ENCODE measurements at regions not wholly inside any gene's neighbourhood (a gene's known extent, or its start where the extent isn't known, plus 50 kb on each side); places are given as distances from the start of the nearest gene placed in this dataset.

DNA sequence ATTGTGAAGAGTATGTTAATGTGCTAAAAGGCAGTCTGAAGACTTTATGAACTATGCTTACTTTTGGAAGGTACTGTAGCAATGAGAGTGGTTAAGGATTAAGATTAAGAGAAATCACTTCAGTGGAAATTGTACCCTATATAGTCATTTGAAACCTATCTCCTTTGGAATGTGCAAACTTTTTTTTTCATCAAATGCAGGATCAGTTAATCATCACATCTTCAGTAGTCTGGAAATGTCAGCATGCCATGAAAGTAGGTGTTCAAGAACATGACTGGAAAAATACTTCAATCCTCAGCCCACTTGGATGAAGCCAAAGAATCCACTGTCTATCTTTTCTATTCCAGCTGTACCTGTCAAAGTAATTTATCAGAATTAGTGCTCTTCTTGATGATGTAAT, 157.8 kb upstream of the TMEM161B start:
- POLR2A ChIA-PET = no interaction called here
- ATAC-seq = no peak
- Histone ChIP-seq H3K36me3 (replicated peaks in 1 of 2; ENCODE audit: control insufficient read depth in 1 of 2, insufficient read depth in 2 of 2, low read length in 2 of 2) (no peaks in the 10 kb centered on the region), H2AFZ (ENCODE audit: low read length) (no peak overlapping the region), H3K27me3 (ENCODE audit: control insufficient read depth in 1 of 2, insufficient read depth in 2 of 2, low read length in 2 of 2) (no peaks in the 10 kb centered on the region), H3K9me3 (ENCODE audit: low read length) (no peaks in the 10 kb centered on the region), H4K20me1 (ENCODE audit: insufficient read depth, low read length) (no peaks in the 10 kb centered on the region), H3K4me3 (replicated peaks in 1 of 3; ENCODE audit: insufficient read depth in 1 of 3, low read depth in 2 of 3, low read length in 3 of 3) (no peak overlapping the region), H3K27ac (ENCODE audit: extremely low read length, insufficient read depth, low read length) (no peak overlapping the region), H3K4me1 (ENCODE audit: insufficient read depth, low read length) (no peaks in the 10 kb centered on the region), H3K4me2 (ENCODE audit: low read depth, low read length) (no peak overlapping the region), H3K9ac (ENCODE audit: insufficient read depth, low read depth, low read length) (no peak overlapping the region), H3K79me2 (ENCODE audit: insufficient read depth, low read length) (no peaks in the 10 kb centered on the region)
- in situ Hi-C loops (cut with HindIII; ENCODE audit: extremely low pct_ligation_motif_present, low pct_unique_long_range_greater_than_20kb) = no loop called here
- no peak for DNase-seq (ENCODE audit: low spot score)
- TF ChIP-seq RXRB (CRISPR knock-in tag; IDR thresholded peaks at IDR 0.05; ENCODE audit: borderline replicate concordance) (no peak), HMG20B (CRISPR knock-in tag; conservative IDR thresholded peaks at IDR 0.05) (no peak), SP4 (CRISPR knock-in tag; IDR thresholded peaks at IDR 0.05) (no peak), ZNF562 (CRISPR knock-in tag; IDR thresholded peaks at IDR 0.05; ENCODE audit: borderline replicate concordance) (no peak), SSRP1 (CRISPR knock-in tag; IDR thresholded peaks at IDR 0.05) (no peak), TBL1XR1 (IDR thresholded peaks at IDR 0.05; ENCODE audit: borderline replicate concordance, low read length, partially characterized antibody) (no peak), KMT2B (CRISPR knock-in tag; IDR thresholded peaks at IDR 0.05) (no peak), ZNF720 (CRISPR knock-in tag; IDR thresholded peaks at IDR 0.05) (no peak), HOXA9 (CRISPR knock-in tag; IDR thresholded peaks at IDR 0.05; ENCODE audit: borderline replicate concordance) (no peak), U2AF1 (optimal IDR thresholded peaks at IDR 0.05; ENCODE audit: low read depth, low read length) (no peak), NFIC (IDR thresholded peaks at IDR 0.05; ENCODE audit: low read length) (no peak), ZNF550 (CRISPR knock-in tag; IDR thresholded peaks at IDR 0.05; ENCODE audit: borderline replicate concordance) (no peak), ZNF773 (CRISPR knock-in tag; IDR thresholded peaks at IDR 0.05; ENCODE audit: borderline replicate concordance) (no peak), MAFG (CRISPR knock-in tag; IDR thresholded peaks at IDR 0.05) (no peak), ZNF44 (CRISPR knock-in tag; IDR thresholded peaks at IDR 0.05) (no peak)
- TF ChIP-seq, protein P1, sequence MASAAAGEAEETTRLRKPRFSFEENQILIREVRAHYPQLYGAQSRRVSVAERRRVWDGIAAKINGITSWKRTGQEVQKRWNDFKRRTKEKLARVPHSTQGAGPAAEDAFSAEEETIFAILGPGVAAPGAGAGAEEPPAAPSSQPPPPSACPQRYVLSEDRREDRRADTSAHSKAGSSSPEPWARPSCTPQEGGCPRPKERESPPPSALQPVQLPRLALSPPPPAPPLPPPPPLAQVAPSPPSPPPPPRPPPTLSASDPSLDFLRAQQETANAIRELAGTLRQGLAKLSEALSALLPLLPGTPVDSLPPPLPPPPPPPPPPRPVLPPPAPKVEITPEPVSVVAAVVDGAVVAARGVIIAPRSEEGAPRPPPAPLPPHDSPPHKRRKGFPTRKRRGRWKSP (CRISPR knock-in tag; IDR thresholded peaks at IDR 0.05) = no peak
- TF ChIP-seq, protein P2, sequence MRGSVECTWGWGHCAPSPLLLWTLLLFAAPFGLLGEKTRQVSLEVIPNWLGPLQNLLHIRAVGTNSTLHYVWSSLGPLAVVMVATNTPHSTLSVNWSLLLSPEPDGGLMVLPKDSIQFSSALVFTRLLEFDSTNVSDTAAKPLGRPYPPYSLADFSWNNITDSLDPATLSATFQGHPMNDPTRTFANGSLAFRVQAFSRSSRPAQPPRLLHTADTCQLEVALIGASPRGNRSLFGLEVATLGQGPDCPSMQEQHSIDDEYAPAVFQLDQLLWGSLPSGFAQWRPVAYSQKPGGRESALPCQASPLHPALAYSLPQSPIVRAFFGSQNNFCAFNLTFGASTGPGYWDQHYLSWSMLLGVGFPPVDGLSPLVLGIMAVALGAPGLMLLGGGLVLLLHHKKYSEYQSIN (CRISPR knock-in tag; IDR thresholded peaks at IDR 0.05; ENCODE audit: borderline replicate concordance) = no peak
- TF ChIP-seq, protein P3, sequence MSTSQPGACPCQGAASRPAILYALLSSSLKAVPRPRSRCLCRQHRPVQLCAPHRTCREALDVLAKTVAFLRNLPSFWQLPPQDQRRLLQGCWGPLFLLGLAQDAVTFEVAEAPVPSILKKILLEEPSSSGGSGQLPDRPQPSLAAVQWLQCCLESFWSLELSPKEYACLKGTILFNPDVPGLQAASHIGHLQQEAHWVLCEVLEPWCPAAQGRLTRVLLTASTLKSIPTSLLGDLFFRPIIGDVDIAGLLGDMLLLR (CRISPR knock-in tag; IDR thresholded peaks at IDR 0.05) = no peak
- TF ChIP-seq, protein P4, sequence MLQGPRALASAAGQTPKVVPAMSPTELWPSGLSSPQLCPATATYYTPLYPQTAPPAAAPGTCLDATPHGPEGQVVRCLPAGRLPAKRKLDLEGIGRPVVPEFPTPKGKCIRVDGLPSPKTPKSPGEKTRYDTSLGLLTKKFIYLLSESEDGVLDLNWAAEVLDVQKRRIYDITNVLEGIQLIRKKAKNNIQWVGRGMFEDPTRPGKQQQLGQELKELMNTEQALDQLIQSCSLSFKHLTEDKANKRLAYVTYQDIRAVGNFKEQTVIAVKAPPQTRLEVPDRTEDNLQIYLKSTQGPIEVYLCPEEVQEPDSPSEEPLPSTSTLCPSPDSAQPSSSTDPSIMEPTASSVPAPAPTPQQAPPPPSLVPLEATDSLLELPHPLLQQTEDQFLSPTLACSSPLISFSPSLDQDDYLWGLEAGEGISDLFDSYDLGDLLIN (CRISPR knock-in tag; IDR thresholded peaks at IDR 0.05; ENCODE audit: borderline replicate concordance) = no peak
- intact Hi-C loops (cut with micrococcal nuclease; ENCODE audit: unreplicated experiment) = no loop called here
- no peak for FAIRE-seq
- CTCF ChIA-PET (ENCODE audit: low intra/inter-chr PET ratio, low total read pairs) = no interaction called here
- BruUV-seq (replicated peaks) = no TSS peak
